HG02885 (cell line): ENCODE measurements at regions not wholly inside any gene's neighbourhood (a gene's known extent, or its start where the extent isn't known, plus 50 kb on each side); places are given as distances from the start of the nearest gene placed in this dataset.
"Not testable (repeated sequence)": the region's sequence is repeated elsewhere in the genome, so short reads cannot be mapped to it uniquely, and the experiment has no call there.

Source experiments
- ATAC-seq: cut with Tn5 transposase; IDR thresholded peaks from one replicate; pipeline ENCODE4 v1.9.1; 2021; ENCODE audit warnings: mild to moderate bottlenecking; ENCODE audit not compliant: unreplicated experiment, poor library complexity

GRCh38 chr15:30755036-30755687, 129.2 kb downstream of the ARHGAP11B start:
- peak; percentile 76 for ATAC-seq

- not testable (repeated sequence) for ATAC-seq
Measured at GRCh38 chr15:30760633-30761032, 134.7 kb downstream of the ARHGAP11B start.

GRCh38 chr15:30761365-30761764, 135.4 kb downstream of the ARHGAP11B start:
- not testable (repeated sequence) for ATAC-seq

DNA sequence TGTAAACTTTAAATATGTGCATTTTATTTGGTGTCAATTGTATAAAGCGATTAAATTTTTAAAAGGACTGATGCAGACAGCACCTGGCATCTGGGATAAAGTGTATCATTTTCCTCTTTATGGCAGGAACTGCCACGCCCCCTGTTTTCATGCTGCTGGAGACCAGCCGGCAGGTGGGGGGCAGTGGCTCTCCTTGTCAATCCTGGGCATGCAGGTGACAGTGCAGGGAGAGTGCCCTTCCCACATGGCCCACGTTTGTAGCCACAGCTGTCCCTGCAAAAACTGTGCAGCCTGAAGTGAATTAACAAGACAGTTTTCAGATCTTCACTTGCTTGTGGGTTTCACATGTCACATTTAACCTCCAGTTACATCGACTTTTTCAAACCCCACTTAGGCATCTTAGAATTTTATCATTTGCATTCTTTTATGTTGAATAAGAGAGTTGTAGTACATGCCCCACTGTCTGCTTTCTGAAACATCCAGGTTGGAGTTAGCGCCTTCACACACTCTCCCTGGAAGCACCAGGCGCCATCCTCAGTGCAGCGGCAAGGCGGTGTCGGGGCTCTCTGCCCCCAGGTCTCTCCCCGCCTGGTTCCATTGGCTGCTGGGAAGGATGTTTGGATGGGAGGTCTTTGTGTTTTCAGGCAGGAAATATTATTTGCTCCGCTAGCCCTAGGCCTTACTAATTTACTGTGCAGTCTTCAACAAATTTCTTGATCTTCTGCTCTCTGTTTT, 134.2 kb upstream of the FAN1 start:
- not testable (repeated sequence) for ATAC-seq

DNA sequence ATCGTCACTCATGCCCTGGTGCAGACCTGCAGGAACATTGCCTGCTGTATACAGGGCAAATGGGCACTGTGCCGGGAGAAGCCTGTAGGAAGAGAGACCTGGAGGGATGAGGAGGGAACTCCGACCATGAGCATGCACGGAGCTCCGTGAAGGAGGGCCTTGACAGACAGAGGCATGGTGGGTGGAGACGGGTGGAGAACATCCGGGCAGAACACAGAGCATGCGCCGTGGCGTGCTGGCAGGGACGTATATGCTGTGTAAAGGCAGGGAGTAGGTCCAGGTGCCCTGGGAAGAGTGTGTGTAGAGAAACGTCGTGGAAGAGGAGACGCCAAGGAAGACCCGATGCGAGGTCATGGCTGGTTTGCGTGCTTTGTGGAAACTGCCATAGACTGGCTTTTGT, 133.0 kb upstream of the FAN1 start:
- ATAC-seq = no peak

GRCh38 chr15:30783019-30783418, 120.7 kb upstream of the FAN1 start:
- ATAC-seq = no peak

DNA sequence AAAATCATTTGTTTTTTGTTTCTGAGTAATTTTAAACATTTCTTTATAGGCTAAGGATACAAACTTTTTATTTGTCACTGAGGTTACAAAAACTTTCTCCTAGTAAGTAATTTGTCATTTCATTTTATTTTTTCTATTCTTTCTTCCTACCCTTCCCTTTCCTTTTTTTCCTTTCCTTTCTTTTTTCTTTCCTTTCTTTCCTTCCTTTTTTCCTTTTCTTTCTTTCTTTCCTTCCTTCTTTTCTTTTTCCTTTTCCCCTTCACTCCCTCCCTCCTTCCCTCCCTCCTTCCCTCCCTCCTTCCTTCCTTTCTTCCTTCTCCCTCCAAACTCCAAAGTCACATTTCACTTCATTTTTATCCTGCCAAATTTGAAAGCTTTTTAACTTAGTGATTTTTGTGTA, 115.1 kb upstream of the FAN1 start:
- no peak for ATAC-seq

- no peak for ATAC-seq
Measured at GRCh38 chr15:30791239-30792175, 112.2 kb upstream of the FAN1 start.

DNA sequence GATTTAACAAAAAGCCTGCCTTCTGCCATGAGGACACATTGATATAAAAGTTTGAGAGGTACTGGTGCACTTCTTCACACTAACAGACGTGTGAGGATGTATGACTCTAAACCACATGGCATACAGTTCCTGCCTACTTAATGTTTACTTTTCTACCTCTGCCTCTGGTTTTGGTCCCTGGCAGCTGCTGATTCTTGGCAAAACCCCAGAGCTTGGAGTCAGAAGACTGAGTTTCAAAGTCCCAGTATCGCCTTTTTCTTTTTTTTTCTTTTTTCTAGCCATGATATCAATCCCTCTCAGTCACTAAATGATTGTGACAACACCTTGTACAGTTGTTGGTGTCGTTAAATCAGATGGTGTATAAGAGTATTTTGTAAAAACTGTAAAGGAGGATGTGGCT, 110.9 kb upstream of the FAN1 start:
- not testable (repeated sequence) for ATAC-seq

DNA sequence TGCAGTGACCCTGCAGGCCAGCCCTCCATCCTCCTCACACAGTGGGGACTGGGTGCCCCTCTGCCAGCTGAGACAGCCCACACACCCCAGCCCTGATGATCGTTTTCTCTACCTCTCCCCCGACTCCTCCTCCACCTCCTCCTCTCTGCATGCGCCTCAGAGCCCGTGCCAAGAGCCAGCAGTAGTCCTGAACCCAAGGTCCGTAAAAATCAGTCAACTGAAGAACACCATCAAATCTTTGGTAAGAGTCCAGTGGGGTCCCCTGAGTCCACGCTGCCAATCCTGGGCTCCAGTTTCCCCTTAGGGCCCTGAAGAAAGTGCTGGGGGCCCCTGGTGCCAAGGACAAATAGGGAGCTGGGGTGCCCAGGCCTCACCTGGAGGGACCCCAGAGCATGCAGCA, 109.3 kb upstream of the FAN1 start:
- no peak for ATAC-seq

DNA sequence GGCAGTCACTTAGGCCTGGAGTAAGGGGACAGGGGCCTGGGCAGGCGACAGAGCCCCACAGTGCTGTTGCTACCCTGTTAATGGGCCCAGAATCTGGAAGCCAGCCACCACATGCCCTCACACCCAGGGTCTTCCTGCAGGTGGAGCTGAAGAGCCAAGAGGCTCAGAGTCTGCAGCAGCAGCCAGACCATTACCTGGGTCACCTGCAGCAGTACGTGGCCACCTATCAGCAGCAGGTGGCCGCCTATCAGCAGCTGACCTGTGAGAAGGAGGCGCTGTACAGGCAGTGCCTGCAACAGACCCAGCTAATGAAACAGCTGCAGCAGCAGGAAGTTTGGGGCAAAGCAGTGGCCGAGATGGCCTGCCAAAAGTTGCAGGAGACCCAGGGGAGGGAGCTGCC, 104.2 kb upstream of the FAN1 start:
- not testable (repeated sequence) for ATAC-seq

DNA sequence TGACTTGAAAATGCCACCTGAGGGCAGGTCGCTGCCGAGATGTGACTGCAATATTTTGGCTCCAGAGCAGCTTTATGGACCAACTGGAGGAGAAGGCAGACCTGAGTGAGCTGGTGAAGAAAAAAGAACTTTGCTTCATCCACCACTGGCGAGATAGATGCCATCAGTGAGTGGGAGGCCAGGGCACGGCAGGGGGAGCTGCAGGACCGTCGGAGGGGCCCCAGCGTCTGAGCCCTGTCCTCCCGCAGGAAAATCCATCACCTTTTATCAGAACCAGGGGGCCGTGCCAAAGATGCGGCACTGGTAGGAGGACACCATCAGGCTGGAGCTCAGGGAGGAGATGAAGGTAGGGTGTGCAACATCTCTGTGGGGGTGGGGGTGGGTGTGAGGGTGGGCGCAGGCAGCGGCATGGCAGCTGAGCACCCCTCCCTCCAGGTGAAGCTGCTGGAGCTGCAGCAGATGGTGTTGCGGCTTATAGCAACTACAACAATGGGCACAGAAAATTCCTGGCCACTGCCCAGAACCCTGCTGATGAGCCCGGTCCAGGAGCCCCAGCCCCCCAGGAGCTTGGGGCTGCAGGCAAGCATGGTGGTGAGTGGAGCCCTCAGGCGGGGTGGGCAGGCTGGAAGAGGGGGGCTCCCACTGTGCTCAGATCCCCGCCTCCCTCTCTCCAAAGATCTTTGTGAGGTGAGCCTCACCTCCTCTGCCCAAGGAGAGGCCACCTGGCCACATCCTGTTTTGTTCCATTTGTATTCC, 102.4 kb upstream of the FAN1 start:
- ATAC-seq = not testable (repeated sequence)

- not testable (repeated sequence) for ATAC-seq
Measured at GRCh38 chr15:30802001-30802400, 101.7 kb upstream of the FAN1 start.

- ATAC-seq = not testable (repeated sequence)
Measured at GRCh38 chr15:30803703-30804102, 100.0 kb upstream of the FAN1 start.

GRCh38 chr15:30816430-30816829, 87.3 kb upstream of the FAN1 start:
- ATAC-seq = no peak

- not testable (repeated sequence) for ATAC-seq
Measured at GRCh38 chr15:30823068-30823813, 80.5 kb upstream of the FAN1 start.

- no peak for ATAC-seq
Measured at GRCh38 chr15:30824518-30825195, 79.1 kb upstream of the FAN1 start.

DNA sequence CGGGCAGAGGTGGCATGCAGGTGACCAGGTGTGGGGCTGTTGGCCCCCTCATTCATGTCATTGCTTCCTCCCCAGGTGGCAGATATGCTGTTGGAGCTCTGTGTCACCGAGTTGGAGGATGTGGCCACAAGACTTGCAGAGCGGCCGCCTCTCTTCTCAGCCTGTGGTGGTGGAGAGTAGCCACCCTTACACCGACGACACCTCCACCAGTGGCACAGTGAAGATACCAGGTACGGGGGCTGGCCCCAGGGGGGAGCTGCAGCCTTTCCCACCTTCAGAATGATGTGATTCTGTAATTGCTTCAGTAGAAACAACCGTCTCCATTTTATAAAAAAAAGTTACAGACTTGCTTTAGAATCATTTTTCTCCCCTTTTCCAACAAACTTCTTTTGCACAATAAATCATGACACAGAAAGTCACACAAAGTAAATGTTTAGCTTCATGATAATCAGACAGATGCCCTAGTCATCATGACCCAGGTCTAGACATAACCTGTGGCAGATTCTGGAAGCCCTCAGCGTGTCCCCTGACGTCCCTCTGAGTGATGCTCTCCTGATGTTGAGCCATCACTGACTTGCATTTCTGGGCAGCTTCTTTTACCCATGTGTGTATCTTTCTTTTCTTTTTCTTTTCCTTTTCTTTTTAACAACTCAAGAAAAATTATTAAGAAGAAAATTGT, 76.0 kb upstream of the FAN1 start:
- no peak for ATAC-seq
